ENCODE measurements at regions not wholly inside any gene's neighbourhood (a gene's known extent, or its start where the extent isn't known, plus 50 kb on each side); places are given as distances from the start of the nearest gene placed in this dataset.
"Not testable (repeated sequence)": the region's sequence is repeated elsewhere in the genome, so short reads cannot be mapped to it uniquely, and the experiment has no call there.

DNA sequence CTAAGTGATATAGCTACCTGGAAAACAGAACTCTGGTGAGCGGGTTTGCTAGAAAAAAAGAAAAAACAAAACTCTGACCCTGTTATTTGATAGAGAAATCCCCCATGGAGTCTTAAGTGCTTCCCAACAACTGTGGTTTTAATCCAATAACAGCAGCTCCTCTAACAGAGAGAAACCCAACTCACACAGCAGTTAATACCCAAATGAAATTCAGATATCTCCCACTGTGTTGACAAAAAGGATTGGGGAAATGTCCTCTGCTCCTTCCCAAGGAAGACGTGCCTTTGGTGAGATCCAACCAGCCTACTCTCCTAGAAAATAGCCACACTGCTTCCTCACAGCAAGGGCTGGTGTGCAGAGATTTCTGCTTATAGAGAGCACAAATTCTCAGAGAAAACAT, 200.4 kb upstream of the FBXL4 start:
- H3K4me3 ChIP-seq, result no peak overlapping the region
- TF ChIP-seq, protein P1, sequence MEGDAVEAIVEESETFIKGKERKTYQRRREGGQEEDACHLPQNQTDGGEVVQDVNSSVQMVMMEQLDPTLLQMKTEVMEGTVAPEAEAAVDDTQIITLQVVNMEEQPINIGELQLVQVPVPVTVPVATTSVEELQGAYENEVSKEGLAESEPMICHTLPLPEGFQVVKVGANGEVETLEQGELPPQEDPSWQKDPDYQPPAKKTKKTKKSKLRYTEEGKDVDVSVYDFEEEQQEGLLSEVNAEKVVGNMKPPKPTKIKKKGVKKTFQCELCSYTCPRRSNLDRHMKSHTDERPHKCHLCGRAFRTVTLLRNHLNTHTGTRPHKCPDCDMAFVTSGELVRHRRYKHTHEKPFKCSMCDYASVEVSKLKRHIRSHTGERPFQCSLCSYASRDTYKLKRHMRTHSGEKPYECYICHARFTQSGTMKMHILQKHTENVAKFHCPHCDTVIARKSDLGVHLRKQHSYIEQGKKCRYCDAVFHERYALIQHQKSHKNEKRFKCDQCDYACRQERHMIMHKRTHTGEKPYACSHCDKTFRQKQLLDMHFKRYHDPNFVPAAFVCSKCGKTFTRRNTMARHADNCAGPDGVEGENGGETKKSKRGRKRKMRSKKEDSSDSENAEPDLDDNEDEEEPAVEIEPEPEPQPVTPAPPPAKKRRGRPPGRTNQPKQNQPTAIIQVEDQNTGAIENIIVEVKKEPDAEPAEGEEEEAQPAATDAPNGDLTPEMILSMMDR (IDR thresholded peaks at IDR 0.05), result no peak

GRCh38 chr6:99147206-99147605, 199.5 kb upstream of the FBXL4 start:
- intact Hi-C loops (cut with DNase I; ENCODE audit: low total_unique reads), result no loop called here
- Histone ChIP-seq H3K4me1 (no peaks in the 10 kb centered on the region), H3K36me3 (no peaks in the 10 kb centered on the region), H3K27me3 (no peaks in the 10 kb centered on the region), H3K27ac (no peak overlapping the region), H3K4me3 (no peak overlapping the region), H3K9me3 (no peaks in the 10 kb centered on the region)
- no peak for DNase-seq
- TF ChIP-seq, protein P1 (IDR thresholded peaks at IDR 0.05), result no peak

More for the DNA sequence above, 200.4 kb upstream of the FBXL4 start:
- Histone ChIP-seq H3K4me1 (no peaks in the 10 kb centered on the region), H3K9me3 (no peaks in the 10 kb centered on the region), H3K27me3 (peaks cover 0 to 2% of the 10 kb centered on the region in 2 donors), H3K36me3 (no peaks in the 10 kb centered on the region), H3K27ac (no peak overlapping the region)
- DNase-seq, result no peak
- intact Hi-C loops (cut with DNase I; ENCODE audit: low total_unique reads), result no loop called here

DNA sequence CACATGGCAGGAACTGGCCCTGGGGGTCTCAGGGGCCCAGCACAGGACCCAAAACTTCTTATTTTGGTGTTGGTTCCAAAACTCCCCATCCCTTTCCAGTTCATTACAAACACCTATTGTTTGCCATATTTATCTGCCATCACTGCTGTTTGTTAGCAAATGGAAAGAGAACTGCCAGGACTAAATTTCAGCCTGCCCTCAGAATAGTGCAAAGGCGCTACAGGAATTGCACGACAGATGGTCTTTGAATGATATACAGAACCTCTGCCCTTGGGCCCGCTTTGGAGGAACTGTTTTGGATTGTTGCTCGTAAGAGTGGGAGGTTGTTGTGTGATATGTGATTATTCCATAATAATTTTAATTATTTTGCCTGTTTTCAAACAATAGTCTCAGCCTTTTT, 199.0 kb upstream of the FBXL4 start:
- Histone ChIP-seq H3K4me1 (no peaks in the 10 kb centered on the region), H3K9me3 (no peaks in the 10 kb centered on the region), H3K4me3 (no peak overlapping the region), H3K27me3 (no peaks in the 10 kb centered on the region), H3K27ac (no peak overlapping the region), H3K36me3 (no peaks in the 10 kb centered on the region)
- TF ChIP-seq, protein P1 (IDR thresholded peaks at IDR 0.05), result no peak
- DNase-seq, result no peak
- intact Hi-C loops (cut with DNase I; ENCODE audit: low total_unique reads), result no loop called here

GRCh38 chr6:99145738-99146137, 198.0 kb upstream of the FBXL4 start:
- intact Hi-C loops (cut with DNase I; ENCODE audit: low total_unique reads), result no loop called here
- no peak overlapping the region for H3K27ac ChIP-seq
- H3K27me3 ChIP-seq, result no peaks in the 10 kb centered on the region
- DNase-seq, result no peak
- H3K9me3 ChIP-seq, result no peaks in the 10 kb centered on the region
- TF ChIP-seq, protein P1 (IDR thresholded peaks at IDR 0.05), result no peak
- H3K4me3 ChIP-seq, result no peak overlapping the region
- no peaks in the 10 kb centered on the region for H3K4me1 ChIP-seq
- H3K36me3 ChIP-seq, result no peaks in the 10 kb centered on the region

GRCh38 chr6:99143108-99143861, 195.5 kb upstream of the FBXL4 start:
- Histone ChIP-seq H3K27me3 (no peaks in the 10 kb centered on the region), H3K9me3 (no peaks in the 10 kb centered on the region), H3K4me3 (no peak overlapping the region), H3K27ac (no peak overlapping the region), H3K4me1 (no peaks in the 10 kb centered on the region), H3K36me3 (no peaks in the 10 kb centered on the region)
- no peak for DNase-seq
- intact Hi-C loops (cut with DNase I; ENCODE audit: low total_unique reads), result no loop called here
- TF ChIP-seq, protein P1 (IDR thresholded peaks at IDR 0.05), result no peak

GRCh38 chr6:99141906-99142305, 194.2 kb upstream of the FBXL4 start:
- DNase-seq; H3K27ac ChIP-seq; H3K4me3 ChIP-seq; H3K27me3 ChIP-seq; intact Hi-C loops (cut with DNase I; ENCODE audit: low total_unique reads); H3K9me3 ChIP-seq; H3K36me3 ChIP-seq; H3K4me1 ChIP-seq: not testable (repeated sequence)

All from tibial artery (tissue), 4 donors.